T-helper 22 cell (primary cell): ENCODE measurements at regions not wholly inside any gene's neighbourhood (a gene's known extent, or its start where the extent isn't known, plus 50 kb on each side); places are given as distances from the start of the nearest gene placed in this dataset.
"Not testable (repeated sequence)": the region's sequence is repeated elsewhere in the genome, so short reads cannot be mapped to it uniquely, and the experiment has no call there.

ENCODE experiments used
- DNase-seq: peaks from one replicate; pipeline ENCODE4 v3.0.0-alpha.2; 2020; ENCODE audit warnings: low read depth

GRCh38 chr7:94109556-94109955 lies 105.4 kb upstream of the BET1 start:
- DNase-seq: no peak

DNA sequence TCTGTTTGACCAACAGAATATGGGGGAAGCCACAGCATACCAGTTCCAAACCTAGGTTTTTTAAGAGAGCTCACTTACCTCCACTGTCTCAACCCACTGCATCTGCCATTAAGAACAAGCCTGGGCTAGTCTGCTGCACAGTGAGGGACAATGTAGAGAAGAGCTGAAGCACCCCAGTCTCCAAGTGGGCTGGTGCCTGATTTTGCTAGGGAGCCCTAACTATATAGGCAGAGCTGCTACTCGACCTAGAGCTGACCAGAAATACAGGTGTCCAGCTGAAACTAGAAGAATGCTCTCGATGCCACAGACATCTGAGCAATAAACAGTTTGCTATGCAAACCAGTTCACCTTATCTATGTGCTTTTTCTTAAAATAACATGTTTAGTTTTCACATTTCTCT lies 106.9 kb upstream of the BET1 start:
- DNase-seq: no peak

DNA sequence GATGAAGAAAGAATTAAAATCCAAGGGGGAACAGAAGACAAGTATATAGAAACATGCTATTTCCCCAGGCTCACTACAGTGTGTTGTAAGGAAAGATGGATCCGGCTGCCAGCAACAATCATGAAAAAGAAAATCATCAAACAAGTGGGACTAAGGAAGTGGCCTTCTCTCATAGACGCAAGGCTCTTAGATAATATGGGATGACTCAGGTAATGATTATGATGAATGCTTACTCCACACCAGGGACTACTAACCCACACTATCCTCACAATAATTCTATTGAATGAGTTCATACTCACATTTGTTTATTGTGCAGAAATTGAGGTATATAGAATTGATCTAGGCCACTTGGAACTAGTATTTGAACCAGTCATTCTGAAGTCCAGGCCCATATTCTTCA lies 111.2 kb upstream of the BET1 start:
- no peak for DNase-seq

DNA sequence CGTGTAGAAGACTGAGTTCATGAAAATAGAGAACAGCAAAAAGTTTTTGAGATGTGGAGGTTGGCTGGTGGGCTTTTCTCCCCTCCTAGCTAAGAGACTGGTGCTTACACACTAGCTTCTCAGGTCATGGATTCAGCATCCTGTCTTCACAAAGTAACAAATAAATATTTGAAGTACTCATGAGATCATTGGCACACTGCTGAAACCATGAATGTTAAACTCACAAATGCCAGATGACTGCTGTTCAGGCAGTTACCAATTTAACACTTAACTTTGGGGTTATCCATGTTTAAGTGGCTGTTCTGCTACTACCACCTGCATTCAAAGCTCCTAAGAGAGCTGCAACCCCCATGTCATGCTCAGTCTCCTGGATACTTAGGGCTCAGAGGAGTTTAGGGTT lies 119.0 kb upstream of the BET1 start:
- no peak for DNase-seq

DNA sequence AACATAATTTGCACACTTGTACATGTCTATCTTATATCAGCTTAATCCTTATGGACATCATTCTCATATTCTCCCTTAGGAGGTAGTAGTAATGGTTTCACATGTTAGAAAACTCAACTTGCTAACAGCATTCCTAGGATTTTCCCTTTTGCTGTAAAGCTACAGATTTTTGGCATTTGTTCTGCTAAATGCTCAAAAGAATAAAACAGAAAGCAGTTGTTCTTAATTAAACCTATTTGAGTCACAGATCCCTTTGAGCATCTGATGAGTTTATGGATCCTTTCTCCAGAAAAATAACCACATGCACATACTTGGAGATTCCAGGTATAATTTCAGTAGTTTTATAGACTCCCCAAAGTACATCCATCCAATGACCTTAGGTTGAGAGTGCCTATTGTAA lies 122.9 kb upstream of the BET1 start:
- no peak for DNase-seq

DNA sequence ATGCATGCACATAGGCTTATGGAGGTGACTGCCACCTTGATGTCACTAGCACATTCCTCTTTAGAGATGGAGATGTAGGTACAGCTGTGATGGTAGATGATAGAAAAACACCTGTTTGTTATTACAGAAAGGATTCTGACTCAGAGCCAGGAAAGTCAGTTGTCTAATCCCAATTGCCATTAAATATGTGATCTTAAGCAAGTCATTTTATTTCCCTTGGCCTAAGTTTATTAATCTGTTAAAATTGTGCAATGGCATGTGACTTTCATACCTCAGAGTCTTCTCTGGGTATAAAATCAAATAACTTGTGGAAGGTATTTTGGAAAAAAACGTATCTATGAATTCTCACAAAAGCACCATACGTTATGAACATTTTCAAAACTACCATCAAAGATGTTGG lies 123.9 kb upstream of the BET1 start:
- DNase-seq: no peak

GRCh38 chr7:94129443-94130140 lies 125.4 kb upstream of the BET1 start:
- DNase-seq: no peak

GRCh38 chr7:94130716-94131115 lies 126.6 kb upstream of the BET1 start:
- DNase-seq: no peak

DNA sequence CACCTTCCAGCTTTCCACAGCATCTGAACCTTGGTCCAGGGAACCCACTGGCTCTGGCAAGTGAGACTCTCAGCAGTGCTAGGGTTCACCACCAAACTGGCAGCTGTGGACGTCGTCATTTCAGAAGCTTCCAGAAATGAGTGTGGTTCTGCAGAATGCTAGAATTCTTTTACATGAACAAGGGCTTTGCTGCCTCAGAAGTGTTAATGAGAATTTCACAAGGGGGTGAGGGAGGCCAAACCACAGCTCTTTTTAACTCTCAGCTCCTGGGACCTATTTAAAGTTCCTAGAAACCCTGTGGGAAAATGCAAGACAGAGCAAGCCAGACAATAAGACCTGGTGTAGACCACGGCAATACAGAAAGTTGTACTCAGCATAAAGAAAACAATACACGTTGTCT lies 129.3 kb upstream of the BET1 start:
- DNase-seq: no peak

GRCh38 chr7:94135180-94135579 lies 131.0 kb upstream of the BET1 start:
- DNase-seq: no peak

GRCh38 chr7:94142281-94142680 lies 138.1 kb upstream of the BET1 start:
- no peak for DNase-seq

- no peak for DNase-seq
These were observed 141.4 kb upstream of the BET1 start for GRCh38 chr7:94145602-94146001.

DNA sequence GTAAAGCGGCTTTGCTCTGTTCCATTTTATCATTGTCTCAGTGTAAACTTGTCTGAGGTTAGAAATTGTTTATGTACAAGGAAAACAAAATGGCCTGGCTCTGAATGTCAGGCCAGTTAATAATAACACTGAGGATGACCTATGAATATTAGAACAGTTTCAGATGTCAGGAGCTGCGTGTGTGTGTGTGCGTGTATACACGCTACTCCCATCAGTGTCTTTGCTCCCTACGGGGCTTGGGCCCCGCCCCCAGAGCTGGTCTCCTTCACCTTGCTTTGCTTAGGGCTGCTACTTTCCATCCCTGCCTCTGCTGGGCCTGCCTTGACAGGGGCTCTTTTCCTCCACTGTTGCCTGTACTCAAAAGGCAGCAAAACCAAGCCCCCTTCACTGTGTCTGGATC lies 142.3 kb upstream of the BET1 start:
- no peak for DNase-seq

GRCh38 chr7:94149789-94150545 lies 145.8 kb upstream of the BET1 start:
- no peak for DNase-seq

DNA sequence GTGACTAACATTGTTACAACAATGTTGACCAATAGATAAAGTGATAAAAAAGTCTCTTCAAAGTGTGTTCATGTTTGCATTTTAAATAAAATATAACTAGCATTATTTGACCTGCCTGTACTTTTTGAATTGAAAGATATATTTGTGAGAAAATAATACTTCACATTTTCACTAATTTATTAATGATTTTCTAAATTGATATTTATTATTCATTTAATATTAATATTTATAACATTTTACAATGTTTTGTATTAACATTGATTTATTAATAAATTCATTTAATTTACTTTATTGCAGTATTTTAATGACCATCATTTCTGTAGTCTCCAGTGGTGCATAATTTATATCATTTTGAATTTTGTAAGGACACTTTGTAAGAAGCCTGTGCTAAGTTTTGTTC lies 150.0 kb upstream of the BET1 start:
- no peak for DNase-seq

- no peak for DNase-seq
These were observed 150.7 kb upstream of the BET1 start for GRCh38 chr7:94154858-94155257.

- not testable (repeated sequence) for DNase-seq
These were observed 153.6 kb upstream of the BET1 start for GRCh38 chr7:94157659-94158306.

DNA sequence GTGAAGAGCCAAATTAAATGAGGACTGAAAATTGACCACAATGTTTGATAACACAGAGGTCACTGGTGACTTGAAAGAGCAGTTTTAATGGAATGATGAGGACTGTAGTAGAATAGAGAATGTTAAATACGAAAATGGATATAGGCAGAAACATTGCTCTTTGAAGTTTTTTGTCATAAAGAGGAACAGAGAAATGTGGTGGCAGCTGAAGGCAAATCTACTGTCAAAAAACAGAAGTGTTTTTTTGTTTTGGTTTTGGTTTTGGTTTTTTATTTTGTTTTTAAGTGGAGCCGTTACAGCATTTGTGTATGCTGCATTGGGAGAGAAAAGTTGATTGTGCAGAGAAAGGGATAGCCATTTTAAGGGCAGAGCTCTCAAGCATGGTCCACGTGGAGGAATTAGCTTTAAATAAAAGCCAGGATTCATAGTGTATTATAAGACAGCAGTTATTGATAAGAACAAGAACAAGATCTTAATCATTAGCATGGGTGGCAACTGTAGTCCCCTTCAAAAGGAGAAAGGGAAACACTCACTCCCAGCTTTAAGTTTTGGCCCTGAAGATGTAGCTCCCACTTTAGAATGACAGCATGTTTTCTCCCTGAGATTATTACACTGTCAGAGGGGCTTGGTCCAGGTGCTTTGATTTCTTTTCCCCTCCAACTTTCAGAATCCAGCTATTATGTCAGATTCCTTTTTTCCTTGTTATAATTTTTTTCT lies 156.7 kb upstream of the BET1 start:
- DNase-seq: no peak

DNA sequence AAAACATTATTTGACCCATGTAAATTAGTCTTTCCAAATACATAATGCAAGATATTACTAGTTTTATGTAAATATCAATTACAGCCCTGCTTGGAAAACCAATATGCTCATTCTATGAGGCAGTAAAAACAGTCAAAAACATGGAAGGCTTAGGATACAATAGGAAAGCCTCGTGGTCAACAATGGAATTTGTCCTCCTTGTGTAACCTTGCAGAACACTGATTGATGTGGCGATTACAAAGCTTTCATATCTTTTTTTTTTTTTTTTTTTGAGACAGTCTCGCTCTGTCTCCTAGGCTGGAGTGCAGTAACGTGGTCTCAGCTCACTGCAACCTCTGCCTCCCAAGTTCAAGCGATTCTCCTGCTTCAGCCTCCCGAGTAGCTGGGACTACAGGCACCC lies 157.3 kb upstream of the BET1 start:
- DNase-seq: no peak

DNA sequence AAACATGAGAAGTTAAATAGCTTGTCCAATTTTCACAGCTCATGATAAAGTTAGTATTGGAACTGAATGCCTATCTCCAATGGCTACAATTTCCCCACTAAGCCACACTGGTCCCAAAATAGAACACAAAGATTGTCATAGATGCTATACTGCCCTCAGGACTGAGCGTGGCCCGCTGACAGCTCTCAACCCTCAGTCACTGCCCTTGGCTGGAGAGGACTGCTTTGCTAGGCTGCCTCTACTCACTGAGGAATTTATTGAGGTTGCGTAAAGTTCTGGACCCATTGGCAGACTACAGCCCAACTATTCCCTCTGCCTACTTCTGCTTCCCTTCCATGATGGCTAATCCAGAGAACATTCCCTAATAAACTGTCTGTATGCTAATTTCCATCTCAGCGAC lies 165.5 kb upstream of the BET1 start:
- DNase-seq: no peak

GRCh38 chr7:94170836-94171235 lies 166.7 kb upstream of the BET1 start:
- DNase-seq: no peak

DNA sequence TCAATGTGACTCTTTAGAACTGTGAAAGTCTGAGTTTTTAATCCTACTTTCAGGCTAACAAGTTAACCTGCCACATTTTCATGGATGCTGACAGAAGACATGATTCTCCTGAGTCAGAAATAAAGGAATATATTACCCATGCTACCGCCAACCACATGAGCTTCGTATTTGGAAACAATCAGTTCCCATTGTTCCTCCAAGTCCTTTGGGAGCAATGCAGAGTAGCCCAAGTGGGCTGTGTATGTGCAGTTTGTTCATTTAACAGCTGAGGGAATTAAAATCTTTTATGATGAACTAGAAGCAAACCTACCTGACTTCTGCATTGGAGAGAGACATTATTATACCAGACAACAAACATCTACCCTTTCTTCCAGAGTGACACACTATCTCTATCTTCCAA lies 169.3 kb upstream of the BET1 start:
- DNase-seq: no peak

DNA sequence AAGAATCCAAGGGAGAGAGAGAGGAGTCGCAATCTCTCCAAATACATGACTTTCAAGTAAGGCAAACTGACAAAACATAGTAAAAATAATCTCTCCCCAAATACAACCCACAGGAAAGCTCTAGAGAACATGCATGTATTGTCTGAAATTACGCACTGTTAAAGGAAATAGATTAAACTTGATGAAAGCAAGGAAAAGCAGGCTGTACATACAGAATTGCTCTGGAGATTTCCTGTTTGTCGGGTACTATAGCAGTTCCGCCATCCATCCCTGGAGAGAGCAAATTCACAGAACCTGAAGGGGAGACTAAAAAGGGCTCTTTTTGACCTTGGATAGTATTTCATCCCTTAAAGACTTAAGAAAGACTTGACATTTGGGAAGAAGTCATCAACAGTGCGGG lies 170.2 kb upstream of the BET1 start:
- no peak for DNase-seq
